Vagina (tissue), 2 donors: ENCODE measurements at regions not wholly inside any gene's neighbourhood (a gene's known extent, or its start where the extent isn't known, plus 50 kb on each side); places are given as distances from the start of the nearest gene placed in this dataset.

Source experiments
- CTCF ChIP-seq, 3 experiments: fragments of 450-650 bp in 2 of 3; fragments of 200-600 bp in 1 of 3; sonication (generic) in 1 of 3; IDR thresholded peaks; one replicate each; pipeline ENCODE4 v1.5.1; 2017 to 2019; ENCODE audit warnings: antibody characterized with exemption in 3 of 3, mild to moderate bottlenecking in 2 of 3, moderate library complexity in 2 of 3
- POLR2A ChIP-seq, 2 donors: fragments of 450-650 bp; IDR thresholded peaks; one replicate each; pipeline ENCODE4 v1.6.1; 2017; ENCODE audit warnings: antibody characterized with exemption in 2 of 2, mild to moderate bottlenecking in 2 of 2, moderate library complexity in 2 of 2

DNA sequence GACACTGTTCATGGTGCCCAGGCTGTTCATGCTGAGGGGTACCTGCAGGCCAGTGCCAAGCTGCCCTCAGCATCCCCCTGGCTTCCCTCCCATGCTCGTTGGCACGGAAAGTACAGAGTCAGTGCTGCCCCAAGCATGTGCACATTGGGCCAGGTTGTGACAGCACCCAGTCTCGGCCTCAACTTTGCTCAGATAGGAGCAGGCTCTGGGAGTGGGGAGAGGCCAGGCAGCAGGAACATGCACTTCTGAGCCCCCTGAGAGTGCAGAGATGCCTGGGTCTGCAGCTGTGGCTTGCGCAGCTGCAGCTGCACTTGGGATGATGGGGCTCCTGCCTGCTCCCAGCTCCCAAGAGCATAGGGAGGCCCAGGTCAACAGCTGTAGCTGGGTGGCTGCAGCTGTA lies 966.4 kb upstream of the NCAM2 start:
- TF ChIP-seq CTCF (IDR thresholded peaks at IDR 0.05) (no peak), POLR2A (IDR thresholded peaks at IDR 0.05) (no peak)
